WTC11 (cell line): ENCODE measurements at regions not wholly inside any gene's neighbourhood (a gene's known extent, or its start where the extent isn't known, plus 50 kb on each side); places are given as distances from the start of the nearest gene placed in this dataset.

ENCODE experiments used
- ATF2 ChIP-seq: sonication (generic); formaldehyde crosslinking; IDR thresholded peaks from 2 replicates; pipeline ENCODE4 v1.8.1; 2022; ENCODE audit warnings: low read depth, missing genetic modification reagents, borderline replicate concordance
- CREB1 ChIP-seq: sonication (generic); formaldehyde crosslinking; IDR thresholded peaks from 2 replicates; pipeline ENCODE4 v1.8.0; 2023; ENCODE audit warnings: mild to moderate bottlenecking, missing genetic modification reagents
- CREM ChIP-seq: sonication (generic); formaldehyde crosslinking; IDR thresholded peaks from 2 replicates; pipeline ENCODE4 v1.8.1; 2022; ENCODE audit warnings: mild to moderate bottlenecking, missing genetic modification reagents, moderate library complexity
- CTCF ChIP-seq: fragments of 200-600 bp; IDR thresholded peaks from 2 replicates; pipeline ENCODE4 v1.8.0; 2022; ENCODE audit warnings: antibody characterized with exemption
- FOXP1 ChIP-seq: sonication (generic); formaldehyde crosslinking; IDR thresholded peaks from 2 replicates; pipeline ENCODE4 v1.8.0; 2022; ENCODE audit warnings: missing genetic modification reagents, mild to moderate bottlenecking, moderate library complexity, borderline replicate concordance
- SOX15 ChIP-seq: fragments of 250-450 bp; sonication (Bioruptor Pico); IDR thresholded peaks from 2 replicates; pipeline ENCODE4 v1.9.0; 2021; ENCODE audit warnings: mild to moderate bottlenecking
- STAT6 ChIP-seq: sonication (generic); formaldehyde crosslinking; conservative IDR thresholded peaks from 2 replicates; pipeline ENCODE4 v1.8.1; 2023; ENCODE audit warnings: mild to moderate bottlenecking, low read depth, missing genetic modification reagents, moderate library complexity
- TP53 ChIP-seq: sonication (generic); formaldehyde crosslinking; IDR thresholded peaks from 2 replicates; pipeline ENCODE4 v1.8.1; 2023; ENCODE audit warnings: mild to moderate bottlenecking, missing genetic modification reagents
- USF2 ChIP-seq: sonication (generic); formaldehyde crosslinking; IDR thresholded peaks from 2 replicates; pipeline ENCODE4 v1.8.1; 2023; ENCODE audit warnings: mild to moderate bottlenecking, missing genetic modification reagents, moderate library complexity

- no peak for TF ChIP-seq CTCF
- no peak for TF ChIP-seq ATF2 (CRISPR knock-in tag)
- no peak for TF ChIP-seq TP53 (CRISPR knock-in tag)
- TF ChIP-seq CREB1, result no peak
- TF ChIP-seq USF2 (CRISPR knock-in tag), result no peak
- no peak for TF ChIP-seq STAT6
- no peak for TF ChIP-seq FOXP1 (CRISPR knock-in tag)
- no peak for TF ChIP-seq CREM (CRISPR knock-in tag)
- TF ChIP-seq SOX15 (CRISPR knock-in tag), result no peak
These were observed 791.2 kb upstream of the ZNF608 start for GRCh38 chr5:125537661-125538060.
